HG03521 (cell line): ENCODE measurements at regions not wholly inside any gene's neighbourhood (a gene's known extent, or its start where the extent isn't known, plus 50 kb on each side); places are given as distances from the start of the nearest gene placed in this dataset.

Source experiments
- ATAC-seq: cut with Tn5 transposase; IDR thresholded peaks from one replicate; pipeline ENCODE4 v1.9.1; 2021; ENCODE audit warnings: mild to moderate bottlenecking, moderate library complexity; ENCODE audit not compliant: unreplicated experiment

- peak; percentile 92 for ATAC-seq
Observed at GRCh38 chr3:16048435-16049318, 125.8 kb upstream of the GALNT15 start.

GRCh38 chr3:16050641-16051467 lies 123.6 kb upstream of the GALNT15 start:
- ATAC-seq = no peak

- no peak for ATAC-seq
Observed at GRCh38 chr3:16051691-16052090, 122.8 kb upstream of the GALNT15 start.

DNA sequence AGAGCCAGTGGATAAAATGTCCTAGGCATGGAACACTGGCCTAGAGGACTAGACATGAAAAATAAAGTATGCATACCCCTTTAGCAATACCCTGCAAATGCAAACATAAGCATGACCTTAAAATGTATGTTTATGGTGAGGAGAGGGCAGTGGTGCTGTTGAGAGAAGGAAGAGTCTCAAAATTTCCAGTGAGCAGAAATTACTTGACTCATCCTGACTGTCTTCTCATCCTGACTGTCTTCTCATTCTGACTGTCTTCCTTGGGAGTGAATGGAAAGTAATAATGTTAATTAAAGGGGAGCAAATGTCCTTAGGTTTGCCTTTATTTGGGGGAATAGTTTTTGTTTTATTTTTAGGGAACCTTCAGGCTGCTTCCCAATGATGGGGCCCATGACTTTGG lies 121.5 kb upstream of the GALNT15 start:
- no peak for ATAC-seq

GRCh38 chr3:16053794-16054193 lies 120.7 kb upstream of the GALNT15 start:
- no peak for ATAC-seq

- ATAC-seq = no peak
Observed at GRCh38 chr3:16055606-16056211, 118.8 kb upstream of the GALNT15 start.

DNA sequence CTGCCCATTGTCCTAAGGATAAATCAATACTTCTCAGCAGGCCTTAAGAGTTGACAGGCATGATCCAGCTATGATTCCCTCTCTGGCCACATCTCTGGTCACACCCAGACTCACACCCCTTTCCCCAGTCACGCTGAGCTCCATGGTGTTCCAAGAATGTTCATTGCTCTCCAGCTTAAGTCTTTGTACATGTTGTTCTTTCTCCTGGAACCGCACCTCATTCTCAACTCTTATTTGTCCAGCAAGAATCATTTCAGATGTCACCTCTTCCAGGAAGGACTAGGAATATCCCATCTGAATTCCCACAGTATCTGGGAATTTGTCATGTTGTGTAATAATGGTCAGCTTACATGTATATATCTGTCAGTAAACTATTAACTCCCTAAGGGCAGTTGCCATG lies 118.3 kb upstream of the GALNT15 start:
- no peak for ATAC-seq

- ATAC-seq = no peak
Observed at GRCh38 chr3:16058521-16058920, 116.0 kb upstream of the GALNT15 start.

GRCh38 chr3:16059081-16059537 lies 115.4 kb upstream of the GALNT15 start:
- ATAC-seq = no peak

GRCh38 chr3:16059711-16060357 lies 114.6 kb upstream of the GALNT15 start:
- no peak for ATAC-seq

DNA sequence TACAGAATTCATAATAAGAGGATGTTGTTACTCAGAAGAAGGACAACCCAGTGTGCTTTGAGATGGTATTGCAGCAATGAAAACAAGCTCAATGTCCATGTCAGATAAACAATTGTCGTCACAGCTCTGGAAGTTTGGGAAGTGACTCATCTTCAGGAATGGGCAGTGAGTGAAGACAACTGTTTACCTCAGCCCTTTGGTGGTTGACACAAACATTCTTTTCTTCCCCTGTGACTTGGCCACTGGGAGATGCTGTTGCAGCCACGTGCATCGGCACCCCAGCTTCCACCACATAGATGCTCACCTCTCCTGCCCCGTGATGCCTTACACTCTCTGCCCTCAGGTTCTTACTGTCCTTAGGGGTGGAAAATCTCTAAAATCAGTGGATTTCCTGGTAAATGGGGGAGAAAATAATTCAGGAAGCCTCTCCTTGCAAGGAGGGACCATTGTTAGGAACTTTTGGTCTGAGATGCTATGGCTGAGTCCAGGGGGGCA lies 114.1 kb upstream of the GALNT15 start:
- no peak for ATAC-seq

GRCh38 chr3:16060945-16061344 lies 113.5 kb upstream of the GALNT15 start:
- ATAC-seq = no peak

- no peak for ATAC-seq
Observed at GRCh38 chr3:16061491-16061890, 113.0 kb upstream of the GALNT15 start.

GRCh38 chr3:16063603-16064002 lies 110.9 kb upstream of the GALNT15 start:
- no peak for ATAC-seq

DNA sequence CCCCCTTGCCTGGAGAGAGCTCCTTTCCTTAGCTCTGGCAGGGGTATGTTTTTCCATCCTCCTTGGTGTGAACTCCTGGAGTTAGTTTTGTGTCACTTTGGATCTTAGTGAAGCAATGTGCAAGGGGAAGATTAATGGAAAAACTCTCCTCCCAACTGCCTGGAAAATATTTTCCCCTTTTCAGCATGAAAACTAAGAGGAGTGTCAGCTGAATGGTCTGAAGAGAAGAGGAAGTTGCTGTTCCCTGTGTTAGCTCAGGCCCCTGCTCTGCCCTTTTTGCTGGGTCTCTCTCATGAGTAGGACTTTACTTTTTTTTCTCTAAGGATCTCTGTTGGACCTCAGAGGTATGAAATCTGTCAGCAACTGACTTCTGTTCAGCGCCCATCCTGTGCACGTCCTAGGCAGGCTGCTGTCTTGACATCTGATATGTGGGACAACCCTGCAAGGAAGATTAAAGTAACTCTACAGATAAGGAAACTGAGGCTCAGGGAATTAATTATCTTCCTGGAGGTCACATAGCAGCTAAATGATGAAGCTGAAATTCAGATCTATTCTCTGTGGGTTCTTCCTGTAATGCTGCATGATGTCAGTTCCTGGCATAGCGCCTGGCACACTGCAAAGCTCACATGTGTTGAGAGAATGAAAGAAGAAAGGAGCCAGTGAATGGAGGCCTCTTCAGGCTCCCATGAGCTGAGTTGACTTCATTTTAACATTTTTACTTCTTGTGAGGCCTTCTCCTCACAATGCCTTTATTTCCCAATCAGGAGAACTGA lies 109.7 kb upstream of the GALNT15 start:
- ATAC-seq = no peak

- no peak for ATAC-seq
Observed at GRCh38 chr3:16066545-16066944, 107.9 kb upstream of the GALNT15 start.

- ATAC-seq = no peak
Observed at GRCh38 chr3:16066975-16067374, 107.5 kb upstream of the GALNT15 start.

GRCh38 chr3:16067837-16068471 lies 106.5 kb upstream of the GALNT15 start:
- ATAC-seq = no peak

DNA sequence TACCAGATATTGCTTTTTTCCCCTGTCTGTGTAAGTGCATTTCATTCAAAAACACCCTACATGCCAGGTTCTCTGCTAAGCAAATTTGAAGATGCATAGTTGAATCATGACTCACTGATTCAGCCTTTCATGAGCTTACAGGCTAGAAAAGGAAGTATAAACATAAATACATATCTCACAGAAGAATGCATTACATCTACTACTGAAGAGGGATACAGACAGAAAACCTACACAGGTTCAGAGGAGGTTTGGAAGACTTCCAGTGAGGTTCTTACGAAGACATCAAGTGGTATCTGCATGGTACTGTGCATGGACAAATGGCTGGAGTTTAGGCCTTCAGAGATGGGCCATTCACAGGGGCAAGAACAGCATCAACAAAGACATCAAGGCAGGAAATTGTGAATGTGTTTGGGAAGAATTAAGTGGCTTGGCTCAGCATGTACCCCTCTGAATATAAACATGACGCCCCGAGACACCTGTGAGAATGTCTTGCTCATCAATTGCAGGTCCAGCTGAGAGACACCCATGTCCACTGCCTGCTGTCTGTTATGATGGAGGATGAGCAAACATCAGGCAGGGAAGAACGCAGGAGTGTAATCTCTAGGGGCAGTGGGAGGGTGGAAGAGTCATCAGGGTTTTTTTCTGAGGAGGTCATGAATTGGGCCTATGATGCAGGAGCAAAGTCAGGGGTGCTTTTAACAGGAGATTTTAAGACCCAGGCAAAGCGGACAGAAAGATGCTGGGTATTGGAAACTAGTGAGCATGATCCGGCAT lies 105.1 kb upstream of the GALNT15 start:
- no peak for ATAC-seq
